NB4 (cell line): ENCODE measurements at regions not wholly inside any gene's neighbourhood (a gene's known extent, or its start where the extent isn't known, plus 50 kb on each side); places are given as distances from the start of the nearest gene placed in this dataset.
"Not testable (repeated sequence)": the region's sequence is repeated elsewhere in the genome, so short reads cannot be mapped to it uniquely, and the experiment has no call there.

ENCODE experiments used
- DNase-seq: peaks from one replicate; pipeline ENCODE4 v3.0.0; 2010; ENCODE audit warnings: low read depth
- H3K4me3 ChIP-seq: one replicate; pipeline ENCODE4 v1.5.1; 2011; ENCODE audit warnings: mild to moderate bottlenecking, low read depth, low read length, moderate library complexity
- MYC ChIP-seq: IDR thresholded peaks from 2 replicates; pipeline ENCODE4 v1.6.1; 2011; ENCODE audit warnings: low read depth, low read length
- POLR2A ChIP-seq: IDR thresholded peaks from 2 replicates; pipeline ENCODE4 v1.6.1; 2011; ENCODE audit warnings: mild to moderate bottlenecking; ENCODE audit not compliant: insufficient read length; ENCODE audit errors: extremely low read depth
- TF ChIP-seq, protein P1 (sequence below): IDR thresholded peaks from one replicate; pipeline ENCODE4 v1.5.1; 2012; ENCODE audit warnings: low read depth, low read length
- TF ChIP-seq, protein P2 (sequence below): IDR thresholded peaks from 2 replicates; pipeline ENCODE4 v1.6.1; 2011; ENCODE audit warnings: low read depth, low read length

DNA sequence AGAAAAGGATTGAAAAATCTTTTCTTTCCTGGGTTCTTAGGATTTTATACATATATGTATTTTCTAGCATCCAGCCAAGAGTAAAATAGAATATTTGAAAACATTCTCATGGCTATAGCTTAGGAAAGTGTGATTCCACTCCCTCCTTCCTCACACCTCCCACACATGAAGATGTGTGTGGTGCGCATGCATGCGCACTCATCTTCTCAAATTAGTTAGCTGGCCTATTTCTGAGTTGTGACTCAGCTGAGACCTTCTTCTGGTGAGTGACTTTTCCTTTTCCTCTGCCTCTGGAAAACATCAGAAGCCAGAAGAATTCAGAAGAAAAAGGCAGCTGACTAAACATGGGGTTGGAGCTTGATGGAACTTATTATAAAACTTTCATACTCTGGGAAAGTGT is 149.8 kb downstream of the OR4C45 start:
- no peak for DNase-seq
- no peak for TF ChIP-seq MYC

DNA sequence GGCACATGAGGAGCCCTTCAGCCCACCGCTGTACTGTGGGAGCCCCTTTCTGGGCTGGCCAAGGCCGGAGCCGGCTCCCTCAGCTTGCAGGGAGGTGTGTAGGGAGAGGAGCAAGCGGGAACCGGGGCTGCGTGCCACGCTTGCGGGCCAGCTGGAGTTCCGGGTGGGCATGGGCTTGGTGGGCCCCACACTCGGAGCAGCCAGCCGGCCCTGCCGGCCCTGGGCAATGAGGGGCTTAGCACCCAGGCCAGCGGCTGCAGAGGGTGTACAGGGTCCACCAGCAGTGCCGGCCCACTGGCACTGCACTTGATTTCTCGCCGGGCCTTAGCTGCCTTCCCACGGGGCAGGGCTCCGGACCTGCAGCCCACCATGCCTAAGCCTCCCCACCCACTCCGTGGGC is 150.5 kb downstream of the OR4C45 start:
- not testable (repeated sequence) for H3K4me3 ChIP-seq, DNase-seq

More for the DNA sequence above, 149.8 kb downstream of the OR4C45 start:
- H3K4me3 ChIP-seq = no peak overlapping the region

DNA sequence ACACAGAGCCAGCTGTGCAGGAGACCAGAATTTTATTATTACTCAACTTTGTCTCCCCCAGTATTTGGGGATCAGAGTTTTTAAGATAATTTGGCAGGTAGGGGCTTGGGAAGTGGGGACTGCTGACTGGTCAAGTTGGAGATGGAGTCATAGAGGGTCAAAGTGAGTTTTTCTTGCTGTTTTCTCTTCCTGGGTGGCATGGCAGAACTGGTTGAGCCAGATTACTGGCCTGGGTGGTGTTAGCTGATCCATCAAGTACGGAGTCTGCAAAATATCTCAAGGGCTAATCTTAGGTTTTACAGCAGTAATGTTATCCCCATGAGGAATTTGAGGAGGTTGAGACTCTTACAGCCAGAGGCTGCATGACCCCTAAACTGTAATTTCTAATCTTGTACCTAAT is 153.5 kb downstream of the OR4C45 start:
- H3K4me3 ChIP-seq = no peak overlapping the region
- no peak for TF ChIP-seq MYC
- TF ChIP-seq, protein P1, sequence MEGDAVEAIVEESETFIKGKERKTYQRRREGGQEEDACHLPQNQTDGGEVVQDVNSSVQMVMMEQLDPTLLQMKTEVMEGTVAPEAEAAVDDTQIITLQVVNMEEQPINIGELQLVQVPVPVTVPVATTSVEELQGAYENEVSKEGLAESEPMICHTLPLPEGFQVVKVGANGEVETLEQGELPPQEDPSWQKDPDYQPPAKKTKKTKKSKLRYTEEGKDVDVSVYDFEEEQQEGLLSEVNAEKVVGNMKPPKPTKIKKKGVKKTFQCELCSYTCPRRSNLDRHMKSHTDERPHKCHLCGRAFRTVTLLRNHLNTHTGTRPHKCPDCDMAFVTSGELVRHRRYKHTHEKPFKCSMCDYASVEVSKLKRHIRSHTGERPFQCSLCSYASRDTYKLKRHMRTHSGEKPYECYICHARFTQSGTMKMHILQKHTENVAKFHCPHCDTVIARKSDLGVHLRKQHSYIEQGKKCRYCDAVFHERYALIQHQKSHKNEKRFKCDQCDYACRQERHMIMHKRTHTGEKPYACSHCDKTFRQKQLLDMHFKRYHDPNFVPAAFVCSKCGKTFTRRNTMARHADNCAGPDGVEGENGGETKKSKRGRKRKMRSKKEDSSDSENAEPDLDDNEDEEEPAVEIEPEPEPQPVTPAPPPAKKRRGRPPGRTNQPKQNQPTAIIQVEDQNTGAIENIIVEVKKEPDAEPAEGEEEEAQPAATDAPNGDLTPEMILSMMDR = no peak
- TF ChIP-seq POLR2A = no peak
- TF ChIP-seq, protein P2, sequence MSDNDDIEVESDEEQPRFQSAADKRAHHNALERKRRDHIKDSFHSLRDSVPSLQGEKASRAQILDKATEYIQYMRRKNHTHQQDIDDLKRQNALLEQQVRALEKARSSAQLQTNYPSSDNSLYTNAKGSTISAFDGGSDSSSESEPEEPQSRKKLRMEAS = no peak
- no peak for DNase-seq

DNA sequence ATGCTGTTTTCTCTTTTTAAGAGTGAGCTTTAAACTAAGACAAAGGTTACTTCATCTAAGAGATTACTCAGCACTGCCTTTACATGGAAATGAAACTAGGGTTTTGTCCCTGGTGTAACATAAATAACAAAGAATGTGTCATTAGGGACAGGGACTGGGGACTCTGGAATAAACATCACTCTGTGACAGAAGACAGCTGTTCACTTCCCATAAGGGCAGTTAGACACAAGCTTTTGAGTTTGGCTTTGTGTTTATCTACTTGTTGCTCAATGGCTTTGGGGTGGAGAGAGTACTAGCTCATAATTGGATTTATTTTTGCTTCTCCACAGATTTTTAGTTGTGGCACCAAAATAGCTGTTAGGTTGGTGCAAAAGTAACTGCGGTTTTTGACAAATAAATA is 154.5 kb downstream of the OR4C45 start:
- TF ChIP-seq, protein P2 = no peak
- TF ChIP-seq POLR2A (no peak), MYC (no peak)
- TF ChIP-seq, protein P1 = no peak
- DNase-seq = peak; percentile 6
- no peak overlapping the region for H3K4me3 ChIP-seq

DNA sequence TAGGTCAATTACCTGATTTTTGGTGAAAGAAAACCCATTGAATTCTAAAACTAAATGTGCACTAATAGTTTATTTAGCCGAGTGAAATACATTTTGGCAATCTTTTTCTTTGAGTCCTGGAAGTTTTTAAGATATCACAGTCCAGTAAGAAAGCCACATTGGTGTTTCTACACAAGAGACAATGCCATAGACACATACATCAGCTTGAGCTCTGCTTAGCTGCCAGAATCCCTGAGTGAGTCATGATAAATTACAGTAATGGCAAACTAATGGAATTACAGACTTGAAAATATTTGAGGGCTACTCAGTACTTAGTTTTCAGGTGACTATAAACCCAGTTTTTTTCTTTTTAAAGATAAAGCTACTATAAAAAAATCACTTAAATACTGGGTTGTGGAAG is 155.4 kb downstream of the OR4C45 start:
- DNase-seq = no peak
- TF ChIP-seq, protein P1 = no peak
- TF ChIP-seq, protein P2 = no peak
- TF ChIP-seq MYC (no peak), POLR2A (no peak)
- no peak overlapping the region for H3K4me3 ChIP-seq

DNA sequence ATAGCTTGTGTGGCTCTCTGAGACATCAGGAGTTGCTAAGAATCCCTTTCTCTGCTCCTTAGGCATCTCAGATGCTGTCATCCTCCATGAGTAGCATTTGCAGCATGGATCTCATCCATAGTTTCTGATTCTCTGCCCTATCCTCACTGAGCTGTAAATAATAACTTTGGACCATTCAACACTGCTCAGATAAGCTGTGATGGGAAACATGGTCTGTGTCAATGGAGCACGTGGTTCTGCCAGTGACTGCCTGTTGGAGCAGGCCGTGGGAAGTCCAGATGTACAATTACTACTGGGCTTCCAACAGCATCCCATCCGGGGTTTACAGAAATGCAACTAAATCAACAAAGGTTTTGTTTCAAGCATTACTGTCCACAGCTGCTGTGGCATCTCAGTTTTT is 160.1 kb downstream of the OR4C45 start:
- H3K4me3 ChIP-seq = no peak overlapping the region
- no peak for DNase-seq
- no peak for TF ChIP-seq MYC
- no peak for TF ChIP-seq POLR2A
- TF ChIP-seq, protein P2 = no peak
- TF ChIP-seq, protein P1 = no peak

DNA sequence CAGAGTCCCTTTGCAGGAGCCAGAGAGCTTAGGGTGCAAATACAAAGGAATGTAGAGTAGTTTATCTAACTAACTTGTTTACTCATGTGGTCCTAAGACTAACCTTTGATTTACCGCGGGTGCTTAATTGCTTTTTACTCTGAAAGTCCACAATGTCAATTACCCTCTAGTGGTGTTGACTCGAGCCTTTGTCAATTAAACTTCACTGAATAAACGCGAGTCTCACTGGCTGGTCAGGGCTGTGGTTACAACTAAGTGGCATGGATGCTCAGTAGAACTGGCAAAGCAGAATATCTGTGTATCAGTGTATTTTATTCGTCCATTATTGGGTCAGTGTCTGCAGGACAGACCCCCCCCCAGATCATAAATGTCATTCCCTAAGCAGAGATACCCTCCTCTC is 181.7 kb downstream of the OR4C45 start:
- TF ChIP-seq, protein P2 = no peak
- no peak for TF ChIP-seq POLR2A
- TF ChIP-seq, protein P1 = no peak
- no peak for TF ChIP-seq MYC
- H3K4me3 ChIP-seq = no peak overlapping the region
- DNase-seq = no peak
